KMS-11 (cell line): ENCODE measurements at regions not wholly inside any gene's neighbourhood (a gene's known extent, or its start where the extent isn't known, plus 50 kb on each side); places are given as distances from the start of the nearest gene placed in this dataset.

ENCODE experiments used
- H2AFZ ChIP-seq: fragments of 200-600 bp; sonication (generic); 2 replicates; pipeline ENCODE4 v1.6.1; 2016; ENCODE audit warnings: antibody characterized with exemption, mixed run types, low read depth
- H3K27ac ChIP-seq: fragments of 200-600 bp; sonication (generic); 2 replicates; pipeline ENCODE4 v1.6.1; 2016; ENCODE audit warnings: mild to moderate bottlenecking, mixed run types
- H3K27me3 ChIP-seq: fragments of 200-600 bp; sonication (generic); 2 replicates; pipeline ENCODE4 v1.6.1; 2017; ENCODE audit warnings: mild to moderate bottlenecking, low read depth, mixed run types, moderate library complexity; ENCODE audit not compliant: insufficient read depth
- H3K36me3 ChIP-seq: fragments of 200-600 bp; sonication (generic); 2 replicates; pipeline ENCODE4 v1.6.1; 2017; ENCODE audit warnings: mild to moderate bottlenecking, mixed run types; ENCODE audit not compliant: insufficient read depth
- H3K4me1 ChIP-seq: fragments of 200-600 bp; sonication (generic); 2 replicates; pipeline ENCODE4 v1.6.1; 2016; ENCODE audit warnings: mild to moderate bottlenecking, low read depth, mixed run types; ENCODE audit not compliant: poor library complexity, severe bottlenecking
- H3K4me2 ChIP-seq: fragments of 200-600 bp; sonication (generic); 2 replicates; pipeline ENCODE4 v1.7.0; 2016; ENCODE audit warnings: mild to moderate bottlenecking, mixed run types
- H3K4me3 ChIP-seq: fragments of 200-600 bp; sonication (generic); IDR thresholded peaks from 2 replicates; pipeline ENCODE4 v1.6.1; 2017; ENCODE audit warnings: low read depth, low read length, mixed read lengths; ENCODE audit not compliant: insufficient read depth
- H3K79me2 ChIP-seq: fragments of 200-600 bp; sonication (generic); 2 replicates; pipeline ENCODE4 v1.6.1; 2016; ENCODE audit warnings: low read depth, mixed run types; ENCODE audit not compliant: insufficient read depth
- H3K9ac ChIP-seq: fragments of 200-600 bp; sonication (generic); 2 replicates; pipeline ENCODE4 v1.6.1; 2016; ENCODE audit warnings: mild to moderate bottlenecking, mixed run types
- H4K20me1 ChIP-seq: fragments of 200-600 bp; sonication (generic); 2 replicates; pipeline ENCODE4 v1.6.1; 2016; ENCODE audit warnings: mild to moderate bottlenecking, mixed run types; ENCODE audit not compliant: insufficient read depth
- TF ChIP-seq, protein P1 (sequence below): fragments of 200-600 bp; sonication (generic); conservative IDR thresholded peaks from 2 replicates; pipeline ENCODE4 v1.6.1; 2017; ENCODE audit warnings: low read depth, mild to moderate bottlenecking, antibody characterized with exemption, low read length, moderate library complexity, mixed read lengths

GRCh38 chr7:17618652-17618974, 320.2 kb downstream of the AHR start:
- Histone ChIP-seq H3K27me3 (no peaks in the 10 kb centered on the region), H4K20me1 (no peaks in the 10 kb centered on the region), H3K79me2 (no peaks in the 10 kb centered on the region), H3K4me1 (no peaks in the 10 kb centered on the region), H3K4me2 (no peak overlapping the region), H3K27ac (no peak overlapping the region), H2AFZ (no peak overlapping the region), H3K4me3 (no peak overlapping the region), H3K9ac (no peak overlapping the region), H3K36me3 (no peaks in the 10 kb centered on the region)
- TF ChIP-seq, protein P1, sequence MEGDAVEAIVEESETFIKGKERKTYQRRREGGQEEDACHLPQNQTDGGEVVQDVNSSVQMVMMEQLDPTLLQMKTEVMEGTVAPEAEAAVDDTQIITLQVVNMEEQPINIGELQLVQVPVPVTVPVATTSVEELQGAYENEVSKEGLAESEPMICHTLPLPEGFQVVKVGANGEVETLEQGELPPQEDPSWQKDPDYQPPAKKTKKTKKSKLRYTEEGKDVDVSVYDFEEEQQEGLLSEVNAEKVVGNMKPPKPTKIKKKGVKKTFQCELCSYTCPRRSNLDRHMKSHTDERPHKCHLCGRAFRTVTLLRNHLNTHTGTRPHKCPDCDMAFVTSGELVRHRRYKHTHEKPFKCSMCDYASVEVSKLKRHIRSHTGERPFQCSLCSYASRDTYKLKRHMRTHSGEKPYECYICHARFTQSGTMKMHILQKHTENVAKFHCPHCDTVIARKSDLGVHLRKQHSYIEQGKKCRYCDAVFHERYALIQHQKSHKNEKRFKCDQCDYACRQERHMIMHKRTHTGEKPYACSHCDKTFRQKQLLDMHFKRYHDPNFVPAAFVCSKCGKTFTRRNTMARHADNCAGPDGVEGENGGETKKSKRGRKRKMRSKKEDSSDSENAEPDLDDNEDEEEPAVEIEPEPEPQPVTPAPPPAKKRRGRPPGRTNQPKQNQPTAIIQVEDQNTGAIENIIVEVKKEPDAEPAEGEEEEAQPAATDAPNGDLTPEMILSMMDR, result no peak

DNA sequence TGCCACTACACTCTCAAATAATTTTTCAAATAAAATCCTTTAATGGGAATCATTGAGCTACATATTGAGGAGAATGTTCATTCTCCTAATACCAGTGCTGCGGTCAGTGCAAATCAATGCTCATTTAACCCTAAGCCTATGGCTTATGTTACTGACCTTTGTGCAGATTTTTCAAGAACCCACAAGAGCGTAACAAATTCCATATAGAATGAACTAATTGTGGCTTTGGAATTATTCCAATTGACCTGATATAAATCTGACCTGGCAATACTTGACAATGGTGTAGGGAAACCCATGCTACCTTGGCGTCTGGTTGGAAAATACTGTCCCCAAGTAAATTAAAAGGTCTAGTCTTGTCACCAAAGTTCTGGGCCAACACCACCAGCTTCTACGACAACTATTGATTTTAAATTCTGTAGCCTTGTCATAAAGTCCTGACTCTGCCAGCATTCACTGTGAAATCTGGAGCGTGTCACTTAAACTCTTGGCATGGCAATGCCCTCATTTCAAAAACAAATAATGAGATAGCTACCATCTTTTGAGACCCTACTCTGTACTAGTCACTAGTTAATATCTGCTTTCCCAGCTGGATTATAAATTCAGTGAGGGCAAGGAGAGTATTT, 320.9 kb downstream of the AHR start:
- Histone ChIP-seq H4K20me1 (no peaks in the 10 kb centered on the region), H3K36me3 (no peaks in the 10 kb centered on the region), H3K9ac (no peak overlapping the region), H2AFZ (no peak overlapping the region), H3K4me3 (no peak overlapping the region), H3K4me1 (no peaks in the 10 kb centered on the region), H3K27ac (no peak overlapping the region), H3K79me2 (no peaks in the 10 kb centered on the region), H3K4me2 (no peak overlapping the region), H3K27me3 (no peaks in the 10 kb centered on the region)
- TF ChIP-seq, protein P1, result no peak

DNA sequence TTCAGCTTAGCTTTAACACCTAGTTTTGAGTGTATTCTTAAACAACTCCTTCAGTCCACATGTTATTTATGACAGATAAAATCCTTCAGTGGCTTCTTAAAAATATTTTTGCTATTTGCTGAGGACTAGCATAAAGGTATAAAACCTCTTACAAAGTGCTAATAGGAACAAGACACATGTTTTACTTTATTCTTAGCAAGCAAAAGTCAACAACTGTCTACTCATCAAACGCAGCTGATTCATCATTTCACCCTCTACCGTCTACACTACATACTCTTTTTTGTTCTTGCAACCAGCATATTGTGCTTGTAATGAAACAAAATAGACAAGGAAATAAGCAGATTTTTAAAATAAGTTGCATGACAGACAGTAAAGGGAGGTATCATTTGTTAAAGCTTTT, 319.7 kb downstream of the SNX13 start:
- H3K4me2 ChIP-seq, result no peak overlapping the region
- no peaks in the 10 kb centered on the region for H3K79me2 ChIP-seq
- H2AFZ ChIP-seq, result no peak overlapping the region
- H4K20me1 ChIP-seq, result no peaks in the 10 kb centered on the region
- H3K4me1 ChIP-seq, result no peaks in the 10 kb centered on the region
- H3K9ac ChIP-seq, result no peak overlapping the region
- H3K27ac ChIP-seq, result no peak overlapping the region
- H3K27me3 ChIP-seq, result no peaks in the 10 kb centered on the region
- TF ChIP-seq, protein P1, result no peak
- no peaks in the 10 kb centered on the region for H3K36me3 ChIP-seq
- no peak overlapping the region for H3K4me3 ChIP-seq

DNA sequence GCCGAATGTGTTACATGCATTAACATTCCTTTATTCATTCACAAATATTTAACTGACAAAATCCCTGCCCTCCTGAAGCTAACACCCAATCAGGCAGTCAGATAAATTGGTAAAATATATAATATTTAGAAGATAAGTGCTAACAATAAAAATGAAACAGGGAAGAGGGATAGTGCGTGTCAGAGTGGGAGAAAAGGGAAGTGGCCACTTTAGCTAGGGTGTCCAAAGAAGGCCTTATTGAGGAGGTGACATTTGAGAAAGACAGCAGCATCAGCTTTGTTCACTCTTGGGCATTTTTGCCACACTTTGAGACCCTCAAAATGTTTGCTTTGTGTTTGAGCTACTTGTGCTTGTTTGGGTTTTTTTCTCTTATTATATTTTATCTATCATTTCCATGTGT, 317.8 kb downstream of the SNX13 start:
- H2AFZ ChIP-seq, result no peak overlapping the region
- no peaks in the 10 kb centered on the region for H3K79me2 ChIP-seq
- H3K27me3 ChIP-seq, result no peaks in the 10 kb centered on the region
- H3K4me1 ChIP-seq, result no peaks in the 10 kb centered on the region
- H3K9ac ChIP-seq, result no peak overlapping the region
- no peak overlapping the region for H3K27ac ChIP-seq
- no peak overlapping the region for H3K4me2 ChIP-seq
- no peak overlapping the region for H3K4me3 ChIP-seq
- H4K20me1 ChIP-seq, result no peaks in the 10 kb centered on the region
- TF ChIP-seq, protein P1, result no peak
- no peaks in the 10 kb centered on the region for H3K36me3 ChIP-seq
